K562 (cell line): ENCODE measurements at regions not wholly inside any gene's neighbourhood (a gene's known extent, or its start where the extent isn't known, plus 50 kb on each side); places are given as distances from the start of the nearest gene placed in this dataset.

Source experiments
- ATAC-seq: fragments of 200-7000 bp; cut with Tn5 transposase; 3 replicates; pipeline ENCODE4 v1.9.1; 2020; ENCODE audit warnings: moderate library complexity
- BruUV-seq: library from RNA; stranded (reverse); fragments of 400-500 nt; replicated peaks from 2 replicates; lab custom pipeline; 2021; lab: Mats Ljungman, UMichigan
- CTCF ChIA-PET: fragments of 300-600 bp; formaldehyde crosslinking; extraction: SDS; loops from one replicate; lab custom pipeline; 2021; ENCODE audit warnings: low intra/inter-chr PET ratio; lab: Yijun Ruan, JAX
- POLR2A ChIA-PET: fragments of 300-600, 350-650 bp; sonication (Branson Sonifier 250); formaldehyde crosslinking; extraction: SDS; loops from one replicate; lab custom pipeline; 2021; ENCODE audit warnings: antibody characterized with exemption, inconsistent platforms; lab: Yijun Ruan, JAX
- DNase-seq, 4 experiments: peaks; one replicate each; pipeline versions ENCODE4 v3.0.0 to v3.0.0-alpha.2; 2011 to 2018; ENCODE audit warnings: low spot score in 3 of 4, mixed read lengths in 3 of 4; ENCODE audit errors: extremely low read depth in 1 of 4
- FAIRE-seq: peaks from 2 replicates; lab custom pipeline; 2011; peaks lifted over from hg19 to GRCh38; lab: Jason Lieb, UNC
- H2AFZ ChIP-seq: 2 replicates; pipeline ENCODE4 v1.6.0; 2011; ENCODE audit warnings: low read depth, low read length, control low read depth, inconsistent platforms
- H3K27ac ChIP-seq: fragments of 200-600 bp; 3 replicates; pipeline ENCODE4 v1.8.0; 2011; ENCODE audit warnings: low read depth, mild to moderate bottlenecking, control low read depth, inconsistent platforms, low read length, moderate library complexity, mixed read lengths; ENCODE audit errors: extremely low read depth
- H3K27me3 ChIP-seq, 2 experiments: fragments of 300-600 bp in 1 of 2; 2 replicates in 1 of 2; 3 replicates in 1 of 2; pipeline versions ENCODE4 v1.6.0 to v1.8.0; 2011; ENCODE audit warnings: inconsistent platforms in 2 of 2, low read length in 2 of 2, mild to moderate bottlenecking in 1 of 2, mixed read lengths in 1 of 2, moderate library complexity in 1 of 2; ENCODE audit not compliant: control insufficient read depth in 2 of 2, insufficient read depth in 2 of 2
- H3K36me3 ChIP-seq: fragments of 300-600 bp; 3 replicates; pipeline ENCODE4 v1.8.0; 2011; ENCODE audit warnings: mild to moderate bottlenecking, low read length, inconsistent platforms; ENCODE audit not compliant: control insufficient read depth, insufficient read depth
- H3K4me1 ChIP-seq, 2 experiments: fragments of 200-600 bp in 1 of 2; replicated peaks in 1 of 2; 2 replicates in 1 of 2; 3 replicates in 1 of 2; pipeline versions ENCODE4 v1.5.1 to v1.8.0; 2011; ENCODE audit warnings: inconsistent platforms in 2 of 2, low read length in 2 of 2, mild to moderate bottlenecking in 1 of 2, mixed read lengths in 1 of 2, moderate library complexity in 1 of 2; ENCODE audit not compliant: control insufficient read depth in 2 of 2, insufficient read depth in 2 of 2
- H3K4me2 ChIP-seq: 2 replicates; pipeline ENCODE4 v1.6.1; 2011; ENCODE audit warnings: low read length, control low read depth, inconsistent platforms, mixed read lengths; ENCODE audit not compliant: insufficient read depth
- H3K4me3 ChIP-seq: fragments of 200-600 bp; sonication (generic), shearing (Covaris generic); 2 replicates; pipeline ENCODE4 v1.5.1; 2016; ENCODE audit warnings: control low read depth, inconsistent platforms
- H3K79me2 ChIP-seq: fragments of 200-600 bp; 3 replicates; pipeline ENCODE4 v1.8.0; 2011; ENCODE audit warnings: low read length, inconsistent platforms; ENCODE audit not compliant: control insufficient read depth, insufficient read depth
- H3K9ac ChIP-seq, 2 experiments: 2 replicates each; pipeline versions ENCODE4 v1.6.0 to v1.6.1; 2011; ENCODE audit warnings: low read depth in 2 of 2, low read length in 2 of 2, control low read depth in 1 of 2, inconsistent platforms in 1 of 2, mild to moderate bottlenecking in 1 of 2, mixed read lengths in 1 of 2; ENCODE audit not compliant: insufficient read depth in 1 of 2
- H3K9me1 ChIP-seq: one replicate; pipeline ENCODE4 v1.6.0; 2011; ENCODE audit warnings: inconsistent platforms, mild to moderate bottlenecking, low read length, moderate library complexity; ENCODE audit not compliant: control insufficient read depth, insufficient read depth
- H3K9me3 ChIP-seq: replicated peaks from 2 replicates; pipeline ENCODE4 v1.5.1; 2011; ENCODE audit warnings: low read depth, low read length, inconsistent platforms; ENCODE audit not compliant: control insufficient read depth, insufficient read depth
- H4K20me1 ChIP-seq: replicated peaks from 2 replicates; pipeline ENCODE4 v1.6.1; 2011; ENCODE audit warnings: low read length, inconsistent platforms, mixed read lengths; ENCODE audit not compliant: control insufficient read depth, insufficient read depth
- CHCHD3 ChIP-seq: fragments of 250-450 bp; sonication (Bioruptor Pico); IDR thresholded peaks from 2 replicates; pipeline ENCODE4 v2.1.2; 2022; ENCODE audit warnings: mild to moderate bottlenecking
- MYC ChIP-seq, 2 experiments: fragments of 250-450 bp in 1 of 2; sonication (Bioruptor Pico) in 1 of 2; IDR thresholded peaks; 2 replicates each; pipeline versions ENCODE4 v1.5.1 to v1.6.1; 2012 to 2021; ENCODE audit warnings: low read depth in 2 of 2, borderline replicate concordance in 1 of 2, improper control_type of control experiment in 1 of 2, low read length in 1 of 2, mild to moderate bottlenecking in 1 of 2, moderate library complexity in 1 of 2
- NCOA2 ChIP-seq, 2 experiments: fragments of 450-650 bp; IDR thresholded peaks; 2 replicates each; pipeline ENCODE4 v1.6.1; 2018; ENCODE audit warnings: mild to moderate bottlenecking in 2 of 2, moderate library complexity in 1 of 2; ENCODE audit not compliant: partially characterized antibody in 2 of 2
- NELFE ChIP-seq: IDR thresholded peaks from 2 replicates; pipeline ENCODE4 v1.6.1; 2011; ENCODE audit warnings: mild to moderate bottlenecking; ENCODE audit not compliant: insufficient read depth, insufficient read length
- PHB2 ChIP-seq: fragments of 450-650 bp; IDR thresholded peaks from 2 replicates; pipeline ENCODE4 v1.6.1; 2017; ENCODE audit warnings: low read depth
- POLR2AphosphoS2 ChIP-seq: IDR thresholded peaks from 2 replicates; pipeline ENCODE4 v1.6.1; 2012; ENCODE audit warnings: low read length, improper control_type of control experiment
- RBFOX2 ChIP-seq: fragments of 200-400 bp; formaldehyde crosslinking; IDR thresholded peaks from 2 replicates; pipeline ENCODE4 v1.6.1; 2017; ENCODE audit warnings: low read depth, mild to moderate bottlenecking, low read length, moderate library complexity
- RFX7 ChIP-seq: fragments of 250-450 bp; sonication (Bioruptor Pico); IDR thresholded peaks from 2 replicates; pipeline ENCODE4 v1.5.1; 2021; ENCODE audit warnings: mild to moderate bottlenecking
- SIN3A ChIP-seq, 2 experiments: fragments of 150-350 bp in 1 of 2; IDR thresholded peaks; 2 replicates each; pipeline ENCODE4 v1.6.1; 2011 to 2016; ENCODE audit warnings: borderline replicate concordance in 2 of 2, low read depth in 2 of 2, low read length in 2 of 2, mild to moderate bottlenecking in 2 of 2, moderate library complexity in 2 of 2; ENCODE audit not compliant: control insufficient read depth in 1 of 2
- TCF15 ChIP-seq: fragments of 250-450 bp; sonication (Bioruptor Pico); IDR thresholded peaks from 2 replicates; pipeline ENCODE4 v1.8.0; 2022; ENCODE audit warnings: moderate library complexity, mild to moderate bottlenecking, inconsistent platforms
- ZFP30 ChIP-seq: fragments of 250-450 bp; sonication (Bioruptor Pico); IDR thresholded peaks from 2 replicates; pipeline ENCODE4 v1.8.0; 2022; ENCODE audit warnings: moderate library complexity, mild to moderate bottlenecking, inconsistent platforms, borderline replicate concordance
- ZNF24 ChIP-seq: fragments of 450-650 bp; IDR thresholded peaks from 2 replicates; pipeline ENCODE4 v1.6.1; 2016
- ZNF444 ChIP-seq: fragments of 250-450 bp; sonication (Bioruptor Pico); IDR thresholded peaks from 2 replicates; pipeline ENCODE4 v1.4.0; 2020; ENCODE audit warnings: mild to moderate bottlenecking, moderate library complexity
- ZNF780A ChIP-seq: fragments of 250-450 bp; sonication (Bioruptor Pico); IDR thresholded peaks from 2 replicates; pipeline ENCODE4 v1.5.0; 2021; ENCODE audit warnings: mild to moderate bottlenecking
- WGBS: fragments of 100-300 bp; shearing (Covaris generic); methylation state at CpG from one replicate; pipeline ENCODE4 v1.1.6; 2016; ENCODE audit warnings: low coverage, mixed read lengths; ENCODE audit not compliant: insufficient coverage; ENCODE audit errors: missing lambda C conversion rate; 5-methylcytosine and 5-hydroxymethylcytosine counted together
- in situ Hi-C: fragments of 300-500 bp; cut with MboI; formaldehyde crosslinking; loops from 4 replicates; pipeline ENCODE4 v1.15.0; 2018; ENCODE audit warnings: inconsistent platforms, mixed read lengths
- intact Hi-C: fragments of 100-400 bp; cut with micrococcal nuclease; formaldehyde crosslinking; loops from 2 replicates; pipeline ENCODE4 v1.14.2; 2022
- TF ChIP-seq, protein P1 (sequence below): fragments of 450-650 bp; IDR thresholded peaks from 2 replicates; pipeline ENCODE4 v1.7.1; 2018; ENCODE audit warnings: mild to moderate bottlenecking, low read depth; ENCODE audit not compliant: partially characterized antibody

DNA sequence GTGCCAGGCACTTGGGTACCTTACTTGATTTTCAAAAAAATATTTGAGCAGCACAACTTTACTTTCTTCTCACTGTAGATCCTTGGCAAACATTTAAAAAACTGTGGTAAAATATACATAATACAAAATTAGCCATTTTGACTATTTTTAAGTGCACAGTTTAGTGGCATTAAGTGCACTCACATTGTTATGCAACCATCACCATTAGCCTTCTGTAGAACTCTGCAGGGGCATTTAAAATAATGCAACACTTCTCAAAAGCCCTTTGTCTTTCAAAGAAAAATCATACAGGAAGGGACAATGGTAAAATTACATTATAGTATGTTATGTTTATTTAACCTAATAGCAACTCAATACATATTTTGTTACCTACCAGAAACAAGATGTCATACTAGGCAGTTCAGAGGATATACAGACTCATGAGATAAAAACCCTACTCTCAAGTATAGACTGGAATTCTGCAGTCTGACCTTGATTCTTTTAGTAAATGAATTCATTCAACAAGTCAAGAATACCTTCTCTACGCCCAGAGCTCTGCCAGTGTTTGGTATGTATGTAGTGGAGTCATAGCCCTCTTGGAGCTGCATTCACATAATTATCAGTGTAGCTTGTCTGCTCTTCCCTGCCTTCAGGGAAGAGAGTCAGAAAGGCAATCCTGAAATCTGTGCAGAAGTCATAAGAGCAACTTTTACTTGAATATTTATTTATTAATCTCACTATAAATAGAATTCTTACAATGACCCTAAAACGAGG lies 74.0 kb upstream of the ARRDC3 start (continued):
- no peak for TF ChIP-seq POLR2AphosphoS2
- TF ChIP-seq ZNF780A: no peak
- TF ChIP-seq NELFE: no peak
- no peak for TF ChIP-seq TCF15 (CRISPR knock-in tag)
- TF ChIP-seq PHB2: no peak
- TF ChIP-seq RBFOX2: no peak
- no peak for TF ChIP-seq RFX7 (CRISPR knock-in tag)
- TF ChIP-seq ZNF444 (CRISPR knock-in tag): no peak
- TF ChIP-seq, all 486 proteins: peak for 0

GRCh38 chr5:91449083-91449482 lies 66.0 kb upstream of the ARRDC3 start:
- no peaks in the 10 kb centered on the region for H3K27me3 ChIP-seq
- H3K79me2 ChIP-seq: no peaks in the 10 kb centered on the region
- intact Hi-C loops (no loop called here), in situ Hi-C loops (no loop called here)
- no peaks in the 10 kb centered on the region for H3K36me3 ChIP-seq
- no peak for FAIRE-seq
- no peak overlapping the region for H3K27ac ChIP-seq
- no peaks in the 10 kb centered on the region for H4K20me1 ChIP-seq
- H3K9ac ChIP-seq: no peak overlapping the region
- DNase-seq: no peak
- H2AFZ ChIP-seq: no peak overlapping the region
- H3K4me2 ChIP-seq: no peak overlapping the region
- no peaks in the 10 kb centered on the region for H3K4me1 ChIP-seq
- H3K9me1 ChIP-seq: no peaks in the 10 kb centered on the region
- ChIA-PET POLR2A (no interaction called here), CTCF (no interaction called here)
- WGBS: 0% methylated on average over 1 of the region's 1 CpG
- H3K4me3 ChIP-seq: no peak overlapping the region
- no peaks in the 10 kb centered on the region for H3K9me3 ChIP-seq
- no TSS peak for BruUV-seq
- no peak for ATAC-seq
- TF ChIP-seq CHCHD3 (CRISPR knock-in tag): no peak
- TF ChIP-seq SIN3A (IDR thresholded peaks at IDR 0.05; ENCODE audit: borderline replicate concordance in 2 of 2, control insufficient read depth in 1 of 2, low read depth in 2 of 2, low read length in 2 of 2): no peak
- no peak for TF ChIP-seq ZNF24
- TF ChIP-seq ZFP30 (CRISPR knock-in tag): no peak
- TF ChIP-seq NCOA2 (IDR thresholded peaks at IDR 0.05; ENCODE audit: partially characterized antibody in 2 of 2): no peak
- TF ChIP-seq MYC (IDR thresholded peaks at IDR 0.05; ENCODE audit: low read depth, low read length): no peak
- no peak for TF ChIP-seq MYC (CRISPR knock-in tag; IDR thresholded peaks at IDR 0.05; ENCODE audit: borderline replicate concordance, low read depth)
- TF ChIP-seq, protein P1, sequence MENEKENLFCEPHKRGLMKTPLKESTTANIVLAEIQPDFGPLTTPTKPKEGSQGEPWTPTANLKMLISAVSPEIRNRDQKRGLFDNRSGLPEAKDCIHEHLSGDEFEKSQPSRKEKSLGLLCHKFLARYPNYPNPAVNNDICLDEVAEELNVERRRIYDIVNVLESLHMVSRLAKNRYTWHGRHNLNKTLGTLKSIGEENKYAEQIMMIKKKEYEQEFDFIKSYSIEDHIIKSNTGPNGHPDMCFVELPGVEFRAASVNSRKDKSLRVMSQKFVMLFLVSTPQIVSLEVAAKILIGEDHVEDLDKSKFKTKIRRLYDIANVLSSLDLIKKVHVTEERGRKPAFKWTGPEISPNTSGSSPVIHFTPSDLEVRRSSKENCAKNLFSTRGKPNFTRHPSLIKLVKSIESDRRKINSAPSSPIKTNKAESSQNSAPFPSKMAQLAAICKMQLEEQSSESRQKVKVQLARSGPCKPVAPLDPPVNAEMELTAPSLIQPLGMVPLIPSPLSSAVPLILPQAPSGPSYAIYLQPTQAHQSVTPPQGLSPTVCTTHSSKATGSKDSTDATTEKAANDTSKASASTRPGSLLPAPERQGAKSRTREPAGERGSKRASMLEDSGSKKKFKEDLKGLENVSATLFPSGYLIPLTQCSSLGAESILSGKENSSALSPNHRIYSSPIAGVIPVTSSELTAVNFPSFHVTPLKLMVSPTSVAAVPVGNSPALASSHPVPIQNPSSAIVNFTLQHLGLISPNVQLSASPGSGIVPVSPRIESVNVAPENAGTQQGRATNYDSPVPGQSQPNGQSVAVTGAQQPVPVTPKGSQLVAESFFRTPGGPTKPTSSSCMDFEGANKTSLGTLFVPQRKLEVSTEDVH: no peak
